ENCODE measurements at regions not wholly inside any gene's neighbourhood (a gene's known extent, or its start where the extent isn't known, plus 50 kb on each side); places are given as distances from the start of the nearest gene placed in this dataset.

- TF ChIP-seq CTCF (conservative IDR thresholded peaks at IDR 0.05) (no peak), EZH2 (IDR thresholded peaks at IDR 0.05; ENCODE audit: low read depth) (no peak)
Observed at GRCh38 chr7:80583901-80584300, 54.5 kb upstream of the CD36 start.
